DOHH2 (cell line): ENCODE measurements at regions not wholly inside any gene's neighbourhood (a gene's known extent, or its start where the extent isn't known, plus 50 kb on each side); places are given as distances from the start of the nearest gene placed in this dataset.

ENCODE experiments used
- H3F3A ChIP-seq: fragments of 200-600 bp; sonication (generic), shearing (Covaris generic); 2 replicates; pipeline ENCODE4 v1.6.0; 2016; ENCODE audit warnings: antibody characterized with exemption, mild to moderate bottlenecking; ENCODE audit not compliant: control insufficient read depth, insufficient read depth
- H3K27ac ChIP-seq: fragments of 200-600 bp; sonication (generic); 2 replicates; pipeline ENCODE4 v1.5.1; 2014; ENCODE audit warnings: low read depth, mild to moderate bottlenecking, low read length, moderate library complexity
- H3K27me3 ChIP-seq: fragments of 200-600 bp; sonication (generic); 2 replicates; pipeline ENCODE4 v1.6.1; 2014; ENCODE audit warnings: mild to moderate bottlenecking, low read length, mixed read lengths; ENCODE audit not compliant: control insufficient read depth
- H3K36me3 ChIP-seq: fragments of 200-600 bp; sonication (generic); 2 replicates; pipeline ENCODE4 v1.6.1; 2014; ENCODE audit warnings: mild to moderate bottlenecking, low read length, moderate library complexity, mixed read lengths; ENCODE audit not compliant: control insufficient read depth
- H3K4me1 ChIP-seq: fragments of 200-600 bp; sonication (generic); 2 replicates; pipeline ENCODE4 v1.6.1; 2014; ENCODE audit warnings: mild to moderate bottlenecking, low read length, mixed read lengths; ENCODE audit not compliant: control insufficient read depth
- H3K4me2 ChIP-seq: fragments of 200-600 bp; sonication (generic); 2 replicates; pipeline ENCODE4 v1.6.0; 2014; ENCODE audit warnings: mild to moderate bottlenecking, low read length, moderate library complexity
- H3K4me3 ChIP-seq: fragments of 200-600 bp; sonication (generic); 2 replicates; pipeline ENCODE4 v1.5.1; 2014; ENCODE audit warnings: mild to moderate bottlenecking, low read length, mixed read lengths
- H3K79me2 ChIP-seq: fragments of 200-600 bp; sonication (generic); 2 replicates; pipeline ENCODE4 v1.6.1; 2014; ENCODE audit warnings: mild to moderate bottlenecking, low read length, mixed read lengths; ENCODE audit not compliant: control insufficient read depth
- H3K9me2 ChIP-seq: fragments of 200-600 bp; sonication (generic); replicated peaks from 2 replicates; pipeline ENCODE4 v1.6.1; 2014; ENCODE audit warnings: mild to moderate bottlenecking, low read length, mixed read lengths; ENCODE audit not compliant: control insufficient read depth
- H3K9me3 ChIP-seq: fragments of 200-600 bp; sonication (generic); 2 replicates; pipeline ENCODE4 v1.6.1; 2014; ENCODE audit warnings: antibody characterized with exemption, low read length, mixed read lengths; ENCODE audit not compliant: control insufficient read depth, insufficient read depth
- H4K20me1 ChIP-seq: fragments of 200-600 bp; sonication (generic); 2 replicates; pipeline ENCODE4 v1.6.0; 2014; ENCODE audit warnings: low read depth, mild to moderate bottlenecking, antibody characterized with exemption, low read length, moderate library complexity; ENCODE audit not compliant: control insufficient read depth, insufficient read depth
- EZH2phosphoT487 ChIP-seq: fragments of 200-600 bp; sonication (generic); IDR thresholded peaks from 2 replicates; pipeline ENCODE4 v1.6.1; 2017; ENCODE audit warnings: borderline replicate concordance, mild to moderate bottlenecking, antibody characterized with exemption, low read length, moderate library complexity, mixed read lengths
- TF ChIP-seq, protein P1 (sequence below): fragments of 200-600 bp; sonication (generic); IDR thresholded peaks from one replicate; pipeline ENCODE4 v1.5.1; 2014; ENCODE audit warnings: antibody characterized with exemption, mild to moderate bottlenecking, low read depth, low read length; ENCODE audit not compliant: poor library complexity, severe bottlenecking

- Histone ChIP-seq H3K4me2 (no peak overlapping the region), H3K27me3 (no peaks in the 10 kb centered on the region), H3K36me3 (no peaks in the 10 kb centered on the region), H3F3A (no peaks in the 10 kb centered on the region), H4K20me1 (no peaks in the 10 kb centered on the region), H3K9me3 (no peaks in the 10 kb centered on the region), H3K27ac (no peak overlapping the region), H3K4me3 (no peak overlapping the region), H3K79me2 (no peaks in the 10 kb centered on the region), H3K4me1 (no peaks in the 10 kb centered on the region), H3K9me2 (no peaks in the 10 kb centered on the region)
- TF ChIP-seq, protein P1, sequence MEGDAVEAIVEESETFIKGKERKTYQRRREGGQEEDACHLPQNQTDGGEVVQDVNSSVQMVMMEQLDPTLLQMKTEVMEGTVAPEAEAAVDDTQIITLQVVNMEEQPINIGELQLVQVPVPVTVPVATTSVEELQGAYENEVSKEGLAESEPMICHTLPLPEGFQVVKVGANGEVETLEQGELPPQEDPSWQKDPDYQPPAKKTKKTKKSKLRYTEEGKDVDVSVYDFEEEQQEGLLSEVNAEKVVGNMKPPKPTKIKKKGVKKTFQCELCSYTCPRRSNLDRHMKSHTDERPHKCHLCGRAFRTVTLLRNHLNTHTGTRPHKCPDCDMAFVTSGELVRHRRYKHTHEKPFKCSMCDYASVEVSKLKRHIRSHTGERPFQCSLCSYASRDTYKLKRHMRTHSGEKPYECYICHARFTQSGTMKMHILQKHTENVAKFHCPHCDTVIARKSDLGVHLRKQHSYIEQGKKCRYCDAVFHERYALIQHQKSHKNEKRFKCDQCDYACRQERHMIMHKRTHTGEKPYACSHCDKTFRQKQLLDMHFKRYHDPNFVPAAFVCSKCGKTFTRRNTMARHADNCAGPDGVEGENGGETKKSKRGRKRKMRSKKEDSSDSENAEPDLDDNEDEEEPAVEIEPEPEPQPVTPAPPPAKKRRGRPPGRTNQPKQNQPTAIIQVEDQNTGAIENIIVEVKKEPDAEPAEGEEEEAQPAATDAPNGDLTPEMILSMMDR = no peak
- TF ChIP-seq EZH2phosphoT487 = no peak
Observed at GRCh38 chr5:62685221-62685620, 106.6 kb downstream of the LRRC70 start.

DNA sequence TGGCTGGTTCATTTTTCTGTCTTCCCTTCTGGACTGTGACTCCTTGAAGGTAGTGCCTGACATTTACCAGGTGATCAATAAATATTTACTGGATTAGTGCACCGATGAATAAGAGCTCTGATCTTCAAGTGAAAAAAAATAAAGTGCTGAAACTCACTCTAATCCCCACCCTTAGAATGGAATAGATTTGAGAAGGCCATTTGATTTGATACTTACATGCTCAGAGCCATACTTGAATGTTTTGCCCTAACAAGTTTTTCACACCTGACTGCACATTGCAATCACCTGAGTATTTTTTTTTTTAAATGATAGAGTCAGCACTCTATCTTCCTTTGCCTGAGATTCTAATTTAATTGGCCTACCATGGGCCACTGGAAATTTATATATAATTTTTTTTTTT lies 105.7 kb downstream of the LRRC70 start:
- Histone ChIP-seq H3K79me2 (no peaks in the 10 kb centered on the region), H3K9me3 (no peaks in the 10 kb centered on the region), H3K27ac (no peak overlapping the region), H3F3A (no peaks in the 10 kb centered on the region), H3K36me3 (no peaks in the 10 kb centered on the region), H3K4me3 (no peak overlapping the region), H3K9me2 (no peaks in the 10 kb centered on the region), H3K27me3 (no peaks in the 10 kb centered on the region), H4K20me1 (no peaks in the 10 kb centered on the region), H3K4me1 (no peaks in the 10 kb centered on the region), H3K4me2 (no peak overlapping the region)
- TF ChIP-seq, protein P1 = no peak
- no peak for TF ChIP-seq EZH2phosphoT487

DNA sequence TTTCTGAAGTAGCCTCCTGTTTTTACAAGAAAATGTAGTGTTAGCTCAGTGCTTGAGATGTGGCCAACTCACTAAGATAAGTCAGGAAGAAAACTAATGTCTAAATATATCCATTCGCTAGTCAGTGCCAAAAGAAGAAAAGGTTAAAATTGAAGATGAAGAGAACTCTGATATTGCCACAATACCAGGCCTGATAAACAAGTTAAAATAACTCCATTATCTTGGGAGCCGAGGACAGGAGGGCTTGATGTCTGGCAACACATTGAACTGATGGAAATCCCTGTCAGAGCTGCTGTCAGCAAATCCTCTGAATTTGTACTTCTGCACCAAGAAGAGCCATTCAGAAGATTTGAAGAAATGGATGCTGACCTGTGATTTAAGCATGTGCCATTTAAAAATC lies 103.4 kb downstream of the LRRC70 start:
- Histone ChIP-seq H3K4me1 (no peaks in the 10 kb centered on the region), H3K27ac (no peak overlapping the region), H4K20me1 (no peaks in the 10 kb centered on the region), H3K4me2 (no peak overlapping the region), H3K9me3 (peaks cover 2% of the 10 kb centered on the region; the same call in 1 of the 2 replicates), H3K36me3 (no peaks in the 10 kb centered on the region), H3K4me3 (no peak overlapping the region), H3F3A (no peaks in the 10 kb centered on the region), H3K79me2 (no peaks in the 10 kb centered on the region), H3K27me3 (no peaks in the 10 kb centered on the region), H3K9me2 (no peaks in the 10 kb centered on the region)
- TF ChIP-seq, protein P1 = no peak
- no peak for TF ChIP-seq EZH2phosphoT487
